SW480 (cell line): ENCODE measurements at regions not wholly inside any gene's neighbourhood (a gene's known extent, or its start where the extent isn't known, plus 50 kb on each side); places are given as distances from the start of the nearest gene placed in this dataset.
"Not testable (repeated sequence)": the region's sequence is repeated elsewhere in the genome, so short reads cannot be mapped to it uniquely, and the experiment has no call there.

ENCODE experiments used
- DNase-seq: peaks from one replicate; pipeline ENCODE4 v3.0.0-alpha.2; 2016; ENCODE audit warnings: low spot score

- DNase-seq = peak; percentile 4
Observed at GRCh38 chr12:88753066-88753465, 172.8 kb upstream of the KITLG start.

GRCh38 chr12:88752183-88752582, 171.9 kb upstream of the KITLG start:
- peak; percentile 4 for DNase-seq

GRCh38 chr12:88750867-88751543, 170.7 kb upstream of the KITLG start:
- DNase-seq = no peak

GRCh38 chr12:88746386-88746785, 166.1 kb upstream of the KITLG start:
- DNase-seq = no peak

GRCh38 chr12:88743946-88744685, 163.8 kb upstream of the KITLG start:
- DNase-seq = no peak

- no peak for DNase-seq
Observed at GRCh38 chr12:88737838-88738472, 157.7 kb upstream of the KITLG start.

GRCh38 chr12:88736031-88736430, 155.8 kb upstream of the KITLG start:
- no peak for DNase-seq

GRCh38 chr12:88733008-88733407, 152.7 kb upstream of the KITLG start:
- DNase-seq = no peak

- no peak for DNase-seq
Observed at GRCh38 chr12:88729196-88729595, 148.9 kb upstream of the KITLG start.

GRCh38 chr12:88726806-88727720, 146.8 kb upstream of the KITLG start:
- no peak for DNase-seq

GRCh38 chr12:88725592-88726143, 145.4 kb upstream of the KITLG start:
- DNase-seq = no peak

GRCh38 chr12:88723219-88723618, 142.9 kb upstream of the KITLG start:
- no peak for DNase-seq

GRCh38 chr12:88720785-88721650, 140.7 kb upstream of the KITLG start:
- no peak for DNase-seq

GRCh38 chr12:88720231-88720630, 140.0 kb upstream of the KITLG start:
- DNase-seq = no peak

GRCh38 chr12:88717188-88717587, 136.9 kb upstream of the KITLG start:
- DNase-seq = no peak

GRCh38 chr12:88716240-88716639, 136.0 kb upstream of the KITLG start:
- no peak for DNase-seq

GRCh38 chr12:88715673-88716072, 135.4 kb upstream of the KITLG start:
- DNase-seq = no peak

- DNase-seq = not testable (repeated sequence)
Observed at GRCh38 chr12:88714263-88714882, 134.1 kb upstream of the KITLG start.

GRCh38 chr12:88707800-88708199, 127.5 kb upstream of the KITLG start:
- DNase-seq = no peak

GRCh38 chr12:88706286-88706685, 126.0 kb upstream of the KITLG start:
- no peak for DNase-seq
